ENCODE measurements at regions not wholly inside any gene's neighbourhood (a gene's known extent, or its start where the extent isn't known, plus 50 kb on each side); places are given as distances from the start of the nearest gene placed in this dataset.

DNA sequence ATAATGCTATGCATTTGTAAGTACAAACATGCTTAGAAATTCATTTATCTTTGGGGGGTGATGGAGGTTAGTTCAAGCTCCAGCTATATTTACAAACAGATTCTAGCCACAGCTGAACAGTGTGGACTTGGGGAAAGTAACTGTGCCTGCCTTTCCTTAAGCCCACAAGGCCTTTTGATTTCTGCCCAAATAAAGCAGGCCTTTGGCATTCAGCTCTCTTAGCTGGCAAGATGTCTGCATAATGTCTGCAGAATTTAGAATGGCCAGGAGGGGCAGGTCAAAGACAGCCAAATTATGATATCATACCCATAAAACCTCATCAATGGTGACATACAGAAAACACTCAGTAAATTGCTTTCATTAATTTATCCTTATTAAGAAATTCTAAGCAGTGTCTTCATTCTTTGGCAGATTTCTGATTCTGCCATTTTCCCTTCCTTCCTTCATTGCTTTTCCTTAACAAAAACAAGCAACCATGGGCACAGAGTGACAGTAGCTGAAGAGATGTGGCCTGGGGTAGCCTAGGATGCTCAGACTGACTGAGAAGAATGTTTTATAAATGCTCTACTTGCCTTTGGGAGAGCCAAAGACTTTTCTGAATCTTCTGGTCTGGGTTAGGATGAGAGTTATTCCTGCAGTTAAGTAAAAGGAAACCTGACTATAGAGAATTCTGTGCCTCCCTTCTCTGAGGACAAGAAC lies 538.7 kb upstream of the NR3C2 start:
- H3K27me3 ChIP-seq: no peaks in the 10 kb centered on the region
- no peak overlapping the region for H3K27ac ChIP-seq
- H3K36me3 ChIP-seq: no peaks in the 10 kb centered on the region
- H3K4me3 ChIP-seq: no peak overlapping the region
- H3K9me3 ChIP-seq (ENCODE audit: low read depth): no peaks in the 10 kb centered on the region
- H3K4me1 ChIP-seq (ENCODE audit: low read depth): no peaks in the 10 kb centered on the region
- DNase-seq (ENCODE audit: low read depth in 1 of 2, low spot score in 1 of 2): no peak
- TF ChIP-seq, protein P1, sequence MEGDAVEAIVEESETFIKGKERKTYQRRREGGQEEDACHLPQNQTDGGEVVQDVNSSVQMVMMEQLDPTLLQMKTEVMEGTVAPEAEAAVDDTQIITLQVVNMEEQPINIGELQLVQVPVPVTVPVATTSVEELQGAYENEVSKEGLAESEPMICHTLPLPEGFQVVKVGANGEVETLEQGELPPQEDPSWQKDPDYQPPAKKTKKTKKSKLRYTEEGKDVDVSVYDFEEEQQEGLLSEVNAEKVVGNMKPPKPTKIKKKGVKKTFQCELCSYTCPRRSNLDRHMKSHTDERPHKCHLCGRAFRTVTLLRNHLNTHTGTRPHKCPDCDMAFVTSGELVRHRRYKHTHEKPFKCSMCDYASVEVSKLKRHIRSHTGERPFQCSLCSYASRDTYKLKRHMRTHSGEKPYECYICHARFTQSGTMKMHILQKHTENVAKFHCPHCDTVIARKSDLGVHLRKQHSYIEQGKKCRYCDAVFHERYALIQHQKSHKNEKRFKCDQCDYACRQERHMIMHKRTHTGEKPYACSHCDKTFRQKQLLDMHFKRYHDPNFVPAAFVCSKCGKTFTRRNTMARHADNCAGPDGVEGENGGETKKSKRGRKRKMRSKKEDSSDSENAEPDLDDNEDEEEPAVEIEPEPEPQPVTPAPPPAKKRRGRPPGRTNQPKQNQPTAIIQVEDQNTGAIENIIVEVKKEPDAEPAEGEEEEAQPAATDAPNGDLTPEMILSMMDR (IDR thresholded peaks at IDR 0.05; ENCODE audit: low read depth, low read length): no peak

DNA sequence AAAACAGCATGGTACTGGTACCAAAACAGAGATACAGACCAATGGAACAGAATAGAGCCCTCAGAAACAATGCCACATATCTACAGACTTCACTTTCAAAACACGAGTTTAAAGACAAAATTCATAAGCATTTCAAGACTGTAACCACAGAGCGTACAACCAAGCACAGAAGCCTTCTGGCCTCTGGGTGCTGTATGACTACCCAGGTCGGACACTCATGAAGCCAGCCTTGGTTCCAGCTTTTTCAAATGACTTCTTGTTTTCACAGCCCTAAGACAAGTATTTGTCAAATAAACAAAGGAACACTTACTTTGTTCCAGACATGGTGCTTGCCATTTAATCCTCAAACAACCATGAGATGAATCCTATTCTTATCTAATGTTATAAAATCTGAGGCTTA lies 536.1 kb upstream of the NR3C2 start:
- H3K9me3 ChIP-seq (ENCODE audit: low read depth): no peaks in the 10 kb centered on the region
- no peaks in the 10 kb centered on the region for H3K36me3 ChIP-seq
- no peak for DNase-seq (ENCODE audit: low read depth in 1 of 2, low spot score in 1 of 2)
- no peak overlapping the region for H3K4me3 ChIP-seq
- no peaks in the 10 kb centered on the region for H3K4me1 ChIP-seq (ENCODE audit: low read depth)
- H3K27ac ChIP-seq: no peak overlapping the region
- TF ChIP-seq, protein P1 (IDR thresholded peaks at IDR 0.05; ENCODE audit: low read depth, low read length): no peak
- H3K27me3 ChIP-seq: no peaks in the 10 kb centered on the region

DNA sequence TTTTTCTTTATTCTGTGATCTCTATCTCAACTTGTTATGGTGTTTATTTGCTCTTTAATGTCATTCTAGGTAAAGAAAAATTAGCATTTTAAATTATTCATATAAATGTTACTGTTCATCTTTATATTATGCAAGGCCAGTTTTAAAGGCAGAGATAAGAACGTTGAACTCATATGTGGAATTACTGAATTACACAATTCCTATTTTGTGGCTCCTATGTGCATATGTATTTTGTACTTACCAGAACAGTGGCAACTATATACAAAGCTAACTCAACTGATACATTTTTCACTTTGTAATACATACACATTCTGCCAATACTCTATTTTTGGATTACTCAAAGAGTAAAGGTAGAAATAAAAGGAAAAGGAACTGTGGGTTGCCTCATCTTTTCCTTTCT lies 533.2 kb upstream of the NR3C2 start:
- no peaks in the 10 kb centered on the region for H3K36me3 ChIP-seq
- no peaks in the 10 kb centered on the region for H3K9me3 ChIP-seq (ENCODE audit: low read depth)
- no peak overlapping the region for H3K27ac ChIP-seq
- H3K4me1 ChIP-seq (ENCODE audit: low read depth): no peaks in the 10 kb centered on the region
- no peak overlapping the region for H3K4me3 ChIP-seq
- TF ChIP-seq, protein P1 (IDR thresholded peaks at IDR 0.05; ENCODE audit: low read depth, low read length): no peak
- H3K27me3 ChIP-seq: no peaks in the 10 kb centered on the region
- no peak for DNase-seq (ENCODE audit: low read depth in 1 of 2, low spot score in 1 of 2)

DNA sequence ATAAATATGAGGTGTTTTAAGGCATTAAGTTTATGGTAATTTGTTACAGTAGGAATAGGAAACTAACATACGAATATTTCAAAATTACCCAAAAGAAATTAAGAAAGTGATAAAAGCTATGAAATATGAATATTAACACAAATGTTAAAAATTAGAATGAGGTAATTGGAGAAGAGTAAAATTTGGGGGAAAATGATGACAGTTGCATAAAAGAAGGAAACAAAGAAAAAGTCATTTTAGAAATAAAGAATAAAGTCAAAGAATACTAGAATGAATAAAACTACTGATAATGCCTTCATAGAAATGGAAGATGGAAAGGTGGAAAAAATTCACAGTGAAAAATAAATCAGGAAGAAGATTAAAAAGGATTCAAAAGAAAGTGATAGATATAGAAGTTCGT lies 522.9 kb upstream of the NR3C2 start:
- H3K36me3 ChIP-seq: no peaks in the 10 kb centered on the region
- no peaks in the 10 kb centered on the region for H3K9me3 ChIP-seq (ENCODE audit: low read depth)
- H3K27me3 ChIP-seq: no peaks in the 10 kb centered on the region
- H3K4me1 ChIP-seq (ENCODE audit: low read depth): no peaks in the 10 kb centered on the region
- TF ChIP-seq, protein P1 (IDR thresholded peaks at IDR 0.05; ENCODE audit: low read depth, low read length): no peak
- no peak for DNase-seq (ENCODE audit: low read depth in 1 of 2, low spot score in 1 of 2)
- no peak overlapping the region for H3K27ac ChIP-seq
- H3K4me3 ChIP-seq: no peak overlapping the region

DNA sequence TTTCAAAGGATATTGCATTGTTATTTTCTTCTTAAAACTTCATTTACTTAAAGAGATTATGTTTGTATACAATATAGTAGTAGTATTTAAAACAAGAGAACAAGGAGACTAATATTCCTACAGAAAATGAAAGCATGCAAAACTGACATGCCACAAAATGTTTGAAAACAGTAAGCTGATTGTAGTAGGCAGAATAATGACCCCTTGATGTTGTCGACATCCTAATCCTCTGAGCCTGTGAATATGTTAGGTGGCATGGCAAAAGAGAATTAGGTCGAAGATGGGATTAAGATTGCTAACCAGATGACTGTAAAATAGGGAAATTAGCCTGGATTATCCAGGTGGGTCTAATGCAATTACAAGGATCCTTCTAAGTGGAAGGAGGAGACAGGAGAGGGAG lies 522.2 kb upstream of the NR3C2 start:
- no peaks in the 10 kb centered on the region for H3K9me3 ChIP-seq (ENCODE audit: low read depth)
- DNase-seq (ENCODE audit: low read depth in 1 of 2, low spot score in 1 of 2): no peak
- no peaks in the 10 kb centered on the region for H3K27me3 ChIP-seq
- TF ChIP-seq, protein P1 (IDR thresholded peaks at IDR 0.05; ENCODE audit: low read depth, low read length): no peak
- H3K4me1 ChIP-seq (ENCODE audit: low read depth): no peaks in the 10 kb centered on the region
- H3K36me3 ChIP-seq: no peaks in the 10 kb centered on the region
- no peak overlapping the region for H3K4me3 ChIP-seq
- H3K27ac ChIP-seq: no peak overlapping the region
